Adrenal gland (tissue), 9 donors: ENCODE measurements at regions not wholly inside any gene's neighbourhood (a gene's known extent, or its start where the extent isn't known, plus 50 kb on each side); places are given as distances from the start of the nearest gene placed in this dataset.

Source experiments
- DNase-seq, 7 donors: peaks; one replicate each; pipeline ENCODE4 v3.0.0-alpha.2; 2019 to 2020
- H3K27ac ChIP-seq, 5 donors: fragments of 200-600 bp; sonication (generic) in 4 of 5; 1 replicate in 3 of 5; 2 replicates in 2 of 5; pipeline versions ENCODE4 v1.5.1 to v1.8.0; 2016 to 2020; ENCODE audit warnings: mild to moderate bottlenecking in 1 of 5
- H3K27me3 ChIP-seq: fragments of 200-600 bp; 2 replicates; pipeline ENCODE4 v1.8.0; 2021
- H3K36me3 ChIP-seq, 2 donors: fragments of 200-600 bp; replicated peaks in 1 of 2; 1 replicate in 1 of 2; 2 replicates in 1 of 2; pipeline versions ENCODE4 v1.5.1 to v1.8.0; 2018 to 2022
- H3K4me1 ChIP-seq, 2 donors: fragments of 200-600 bp; replicated peaks in 1 of 2; 1 replicate in 1 of 2; 2 replicates in 1 of 2; pipeline versions ENCODE4 v1.5.1 to v1.8.0; 2018 to 2021
- H3K4me3 ChIP-seq, 4 donors: fragments of 200-600 bp; sonication (generic) in 3 of 4; one replicate each; pipeline ENCODE4 v1.5.1; 2016 to 2018
- H3K9me3 ChIP-seq, 3 donors: fragments of 200-600 bp; sonication (generic) in 1 of 3; replicated peaks in 1 of 3; 1 replicate in 2 of 3; 2 replicates in 1 of 3; pipeline versions ENCODE4 v1.5.1 to v1.8.0; 2016 to 2021
- POLR2A ChIP-seq, 2 donors: fragments of 450-650 bp; IDR thresholded peaks; one replicate each; pipeline ENCODE4 v1.6.1; 2017; ENCODE audit warnings: antibody characterized with exemption in 2 of 2, mild to moderate bottlenecking in 2 of 2, moderate library complexity in 1 of 2
- WGBS, 4 donors: extraction: QIAGEN DNeasy Blood & Tissue Kit in 2 of 4; methylation state at CpG; one replicate each; pipeline versions ENCODE4 v1.1.5 to v1.1.7; 2013 to 2017; 5-methylcytosine and 5-hydroxymethylcytosine counted together
- intact Hi-C, 2 donors: fragments of 100-400 bp; cut with DNase I; formaldehyde crosslinking; loops; one replicate each; pipeline versions ENCODE4 v1.14.1 to v1.15.0; 2022 to 2023
- TF ChIP-seq, protein P1 (sequence below), 6 experiments: fragments of 450-650 bp in 4 of 6; fragments of 200-600 bp in 2 of 6; sonication (generic) in 1 of 6; IDR thresholded peaks; 1 replicate in 5 of 6; 2 replicates in 1 of 6; pipeline versions ENCODE4 v1.5.1 to v1.8.0; 2016 to 2021; ENCODE audit warnings: antibody characterized with exemption in 6 of 6, mild to moderate bottlenecking in 2 of 6, moderate library complexity in 1 of 6
- donor health status: healthy with polysubstance abuse.
- donor health status: Bipolar disorder and iron deficiency.
- donor health status: DM: yes; HTN: yes; CAD: no.
- donor health status: DM: no; HTN: no; CAD: no.
- donor health status: DM: no; HTN: no; CAD: no.

DNA sequence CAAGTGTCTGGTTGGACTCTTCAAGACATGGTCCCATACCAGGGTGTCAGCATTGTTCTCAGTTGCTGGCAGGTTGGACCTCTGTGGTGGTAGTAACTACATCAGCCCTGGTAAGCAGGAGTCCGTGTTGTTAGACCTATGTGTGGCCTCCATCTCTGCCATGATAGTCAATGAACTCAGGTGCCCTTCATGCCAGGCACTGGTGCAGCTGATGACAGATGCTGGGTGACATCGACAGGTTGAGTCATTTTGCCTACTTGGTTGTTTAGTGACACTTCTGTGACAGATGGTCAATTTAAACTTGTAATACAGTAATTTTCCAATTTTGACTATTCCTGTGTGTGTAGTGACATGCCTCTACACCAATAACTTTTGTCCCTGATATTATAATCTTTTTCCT is 189.7 kb downstream of the SP3 start:
- DNase-seq = no peak
- Histone ChIP-seq H3K36me3 (no peaks in the 10 kb centered on the region), H3K4me1 (no peaks in the 10 kb centered on the region), H3K27me3 (no peaks in the 10 kb centered on the region), H3K27ac (no peak overlapping the region), H3K4me3 (no peak overlapping the region), H3K9me3 (no peaks in the 10 kb centered on the region)
- TF ChIP-seq POLR2A (IDR thresholded peaks at IDR 0.05) = no peak
- TF ChIP-seq, protein P1, sequence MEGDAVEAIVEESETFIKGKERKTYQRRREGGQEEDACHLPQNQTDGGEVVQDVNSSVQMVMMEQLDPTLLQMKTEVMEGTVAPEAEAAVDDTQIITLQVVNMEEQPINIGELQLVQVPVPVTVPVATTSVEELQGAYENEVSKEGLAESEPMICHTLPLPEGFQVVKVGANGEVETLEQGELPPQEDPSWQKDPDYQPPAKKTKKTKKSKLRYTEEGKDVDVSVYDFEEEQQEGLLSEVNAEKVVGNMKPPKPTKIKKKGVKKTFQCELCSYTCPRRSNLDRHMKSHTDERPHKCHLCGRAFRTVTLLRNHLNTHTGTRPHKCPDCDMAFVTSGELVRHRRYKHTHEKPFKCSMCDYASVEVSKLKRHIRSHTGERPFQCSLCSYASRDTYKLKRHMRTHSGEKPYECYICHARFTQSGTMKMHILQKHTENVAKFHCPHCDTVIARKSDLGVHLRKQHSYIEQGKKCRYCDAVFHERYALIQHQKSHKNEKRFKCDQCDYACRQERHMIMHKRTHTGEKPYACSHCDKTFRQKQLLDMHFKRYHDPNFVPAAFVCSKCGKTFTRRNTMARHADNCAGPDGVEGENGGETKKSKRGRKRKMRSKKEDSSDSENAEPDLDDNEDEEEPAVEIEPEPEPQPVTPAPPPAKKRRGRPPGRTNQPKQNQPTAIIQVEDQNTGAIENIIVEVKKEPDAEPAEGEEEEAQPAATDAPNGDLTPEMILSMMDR (IDR thresholded peaks at IDR 0.05) = no peak
- intact Hi-C loops = no loop called here
- WGBS, 4 donors = 84 to 100% (median 94%) methylated on average over 1 to 2 of the region's 2 CpGs

DNA sequence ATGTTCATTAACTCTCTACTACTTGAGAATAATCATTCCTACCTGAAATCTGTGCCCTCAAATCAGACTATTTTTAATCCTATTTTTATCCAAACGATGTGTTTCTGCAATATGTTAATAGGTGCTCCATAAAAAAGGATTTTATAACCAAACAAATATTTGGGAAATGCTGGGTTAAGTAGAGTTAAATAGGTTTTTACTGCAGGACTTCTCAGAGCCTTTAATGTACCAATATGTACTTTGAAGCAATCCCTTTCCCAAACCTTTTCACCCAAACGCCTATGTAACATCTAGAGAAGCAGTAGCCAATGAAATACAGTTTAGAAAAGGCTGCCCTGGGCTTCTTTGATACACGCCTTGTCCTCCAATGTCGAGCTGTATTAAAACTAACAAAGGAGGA is 182.5 kb downstream of the SP3 start:
- no peaks in the 10 kb centered on the region for H3K4me1 ChIP-seq
- WGBS, 4 donors = 55 to 69% (median 65%) methylated on average over 4 of the region's 4 CpGs
- H3K9me3 ChIP-seq = no peaks in the 10 kb centered on the region
- no peak overlapping the region for H3K4me3 ChIP-seq
- no peaks in the 10 kb centered on the region for H3K36me3 ChIP-seq
- intact Hi-C loops = no loop called here
- DNase-seq = no peak
- no peaks in the 10 kb centered on the region for H3K27me3 ChIP-seq
- H3K27ac ChIP-seq = no peak overlapping the region
- TF ChIP-seq POLR2A (IDR thresholded peaks at IDR 0.05) = no peak
- TF ChIP-seq, protein P1 (IDR thresholded peaks at IDR 0.05) = no peak

DNA sequence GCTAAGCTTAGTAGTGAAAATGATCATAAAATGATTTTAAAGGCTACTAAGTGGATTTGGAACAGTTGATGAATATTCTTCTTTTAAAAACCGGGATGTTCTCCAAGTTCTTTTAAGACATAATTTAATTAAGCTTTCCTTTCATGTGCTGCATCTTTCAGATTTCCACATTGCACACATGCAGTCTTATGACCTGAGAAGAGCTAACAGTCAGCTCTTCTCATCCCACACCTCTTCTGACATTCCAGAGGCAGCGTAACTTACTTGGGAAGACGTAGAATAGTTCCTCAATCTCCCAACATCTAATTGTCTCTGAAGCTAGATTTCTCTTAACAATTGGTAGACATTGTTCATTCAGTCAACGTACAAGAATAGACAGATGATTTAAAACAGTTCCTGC is 181.8 kb downstream of the SP3 start:
- H3K27me3 ChIP-seq = no peaks in the 10 kb centered on the region
- no peaks in the 10 kb centered on the region for H3K4me1 ChIP-seq
- no peak overlapping the region for H3K27ac ChIP-seq
- no peak for DNase-seq
- TF ChIP-seq, protein P1 (IDR thresholded peaks at IDR 0.05) = no peak
- no peak for TF ChIP-seq POLR2A (IDR thresholded peaks at IDR 0.05)
- 60 to 63% (median 62%) methylated on average over 4 of the region's 4 CpGs for WGBS, 4 donors
- H3K36me3 ChIP-seq = no peaks in the 10 kb centered on the region
- intact Hi-C loops = no loop called here
- H3K9me3 ChIP-seq = no peaks in the 10 kb centered on the region
- no peak overlapping the region for H3K4me3 ChIP-seq

DNA sequence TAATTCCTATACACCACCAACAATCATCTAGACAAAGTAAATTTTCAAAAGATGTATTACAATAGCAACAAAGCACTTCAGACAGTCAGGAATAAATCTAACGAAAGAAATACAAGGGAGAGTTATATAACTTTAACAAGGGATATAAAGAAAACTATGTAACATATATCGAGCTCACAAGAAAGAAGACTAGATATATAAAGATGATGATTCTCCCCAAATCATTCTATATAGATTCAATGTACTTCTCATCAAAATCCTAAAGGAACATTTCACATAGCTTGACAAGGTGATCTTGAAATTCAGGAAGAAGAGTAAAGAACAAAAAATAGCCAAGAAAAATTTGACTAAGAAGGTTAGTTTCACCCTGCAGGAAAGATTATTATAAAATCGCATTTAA is 179.4 kb downstream of the SP3 start:
- WGBS, 4 donors = 76 to 90% (median 82%) methylated on average over 3 of the region's 3 CpGs

More for the DNA sequence above, 179.4 kb downstream of the SP3 start:
- no peak overlapping the region for H3K27ac ChIP-seq
- no peaks in the 10 kb centered on the region for H3K36me3 ChIP-seq
- DNase-seq = no peak
- TF ChIP-seq, protein P1 (IDR thresholded peaks at IDR 0.05) = no peak
- no peak for TF ChIP-seq POLR2A (IDR thresholded peaks at IDR 0.05)
- intact Hi-C loops = no loop called here
- peaks cover 3% of the 10 kb centered on the region for H3K27me3 ChIP-seq
- no peaks in the 10 kb centered on the region for H3K4me1 ChIP-seq
- H3K4me3 ChIP-seq = no peak overlapping the region
- H3K9me3 ChIP-seq = no peaks in the 10 kb centered on the region
